Tibial nerve (tissue), 4 donors: ENCODE measurements at regions not wholly inside any gene's neighbourhood (a gene's known extent, or its start where the extent isn't known, plus 50 kb on each side); places are given as distances from the start of the nearest gene placed in this dataset.

Source experiments
- EP300 ChIP-seq, 2 donors: sonication (generic); formaldehyde crosslinking; IDR thresholded peaks; one replicate each; pipeline ENCODE4 v1.6.1; 2017; ENCODE audit warnings: antibody characterized with exemption in 2 of 2, mild to moderate bottlenecking in 1 of 2
- POLR2A ChIP-seq, 2 donors: fragments of 450-650 bp; IDR thresholded peaks; one replicate each; pipeline ENCODE4 v1.6.1; 2017; ENCODE audit warnings: antibody characterized with exemption in 2 of 2, mild to moderate bottlenecking in 2 of 2, moderate library complexity in 2 of 2
- TF ChIP-seq, protein P1 (sequence below), 5 experiments: fragments of 200-600 bp in 3 of 5; fragments of 450-650 bp in 2 of 5; sonication (generic) in 3 of 5; IDR thresholded peaks; one replicate each; pipeline ENCODE4 v1.5.1; 2016 to 2019; ENCODE audit warnings: antibody characterized with exemption in 5 of 5, mild to moderate bottlenecking in 3 of 5, moderate library complexity in 2 of 5

DNA sequence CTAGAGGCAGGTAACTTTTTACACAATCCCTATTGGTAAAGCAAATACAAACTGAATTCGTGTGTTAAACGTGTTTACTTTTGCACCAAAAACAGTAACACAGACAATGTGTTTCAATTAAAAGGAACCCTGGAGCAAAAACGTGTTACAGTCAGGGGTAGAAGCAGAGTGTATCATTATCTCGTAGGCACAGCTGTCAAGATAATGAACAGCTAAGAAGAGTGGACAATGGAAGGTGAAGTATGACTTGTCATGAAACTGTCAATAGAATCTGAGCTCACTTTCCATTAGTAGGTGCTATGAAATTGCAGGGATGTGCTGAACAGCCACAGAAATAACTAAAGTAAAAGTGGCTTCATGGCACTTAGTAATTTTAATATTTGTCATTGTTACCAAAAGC lies 1229.8 kb upstream of the WWC1 start:
- TF ChIP-seq EP300 (IDR thresholded peaks at IDR 0.05) (no peak), POLR2A (IDR thresholded peaks at IDR 0.05) (no peak)
- TF ChIP-seq, protein P1, sequence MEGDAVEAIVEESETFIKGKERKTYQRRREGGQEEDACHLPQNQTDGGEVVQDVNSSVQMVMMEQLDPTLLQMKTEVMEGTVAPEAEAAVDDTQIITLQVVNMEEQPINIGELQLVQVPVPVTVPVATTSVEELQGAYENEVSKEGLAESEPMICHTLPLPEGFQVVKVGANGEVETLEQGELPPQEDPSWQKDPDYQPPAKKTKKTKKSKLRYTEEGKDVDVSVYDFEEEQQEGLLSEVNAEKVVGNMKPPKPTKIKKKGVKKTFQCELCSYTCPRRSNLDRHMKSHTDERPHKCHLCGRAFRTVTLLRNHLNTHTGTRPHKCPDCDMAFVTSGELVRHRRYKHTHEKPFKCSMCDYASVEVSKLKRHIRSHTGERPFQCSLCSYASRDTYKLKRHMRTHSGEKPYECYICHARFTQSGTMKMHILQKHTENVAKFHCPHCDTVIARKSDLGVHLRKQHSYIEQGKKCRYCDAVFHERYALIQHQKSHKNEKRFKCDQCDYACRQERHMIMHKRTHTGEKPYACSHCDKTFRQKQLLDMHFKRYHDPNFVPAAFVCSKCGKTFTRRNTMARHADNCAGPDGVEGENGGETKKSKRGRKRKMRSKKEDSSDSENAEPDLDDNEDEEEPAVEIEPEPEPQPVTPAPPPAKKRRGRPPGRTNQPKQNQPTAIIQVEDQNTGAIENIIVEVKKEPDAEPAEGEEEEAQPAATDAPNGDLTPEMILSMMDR (IDR thresholded peaks at IDR 0.05), result no peak
